ENCODE measurements at regions not wholly inside any gene's neighbourhood (a gene's known extent, or its start where the extent isn't known, plus 50 kb on each side); places are given as distances from the start of the nearest gene placed in this dataset.

- TF ChIP-seq CTCF (IDR thresholded peaks at IDR 0.05) (no peak), POLR2A (IDR thresholded peaks at IDR 0.05) (no peak)
These were observed 188.9 kb downstream of the SIPA1L2 start for GRCh38 chr1:232441036-232441411.
